Liver (tissue), 3 donors: ENCODE measurements at regions not wholly inside any gene's neighbourhood (a gene's known extent, or its start where the extent isn't known, plus 50 kb on each side); places are given as distances from the start of the nearest gene placed in this dataset.

Experiments
- EGR1 ChIP-seq, 2 donors: IDR thresholded peaks; 2 replicates each; pipeline ENCODE4 v1.6.1; 2016 to 2018; ENCODE audit warnings: antibody characterized with exemption in 2 of 2, low read depth in 2 of 2
- FOXA1 ChIP-seq: IDR thresholded peaks from 2 replicates; pipeline ENCODE4 v1.6.1; 2016; ENCODE audit warnings: antibody characterized with exemption
- GABPA ChIP-seq, 2 donors: IDR thresholded peaks in 1 of 2; conservative IDR thresholded peaks in 1 of 2; 2 replicates each; pipeline ENCODE4 v1.6.1; 2016; ENCODE audit warnings: antibody characterized with exemption in 2 of 2, mild to moderate bottlenecking in 1 of 2, moderate library complexity in 1 of 2
- HNF4A ChIP-seq, 2 donors: conservative IDR thresholded peaks; 2 replicates each; pipeline ENCODE4 v1.6.1; 2016; ENCODE audit warnings: antibody characterized with exemption in 2 of 2, mild to moderate bottlenecking in 2 of 2
- JUND ChIP-seq, 2 donors: IDR thresholded peaks; 2 replicates each; pipeline ENCODE4 v1.6.1; 2016; ENCODE audit warnings: antibody characterized with exemption in 2 of 2
- NR2F2 ChIP-seq: IDR thresholded peaks from 2 replicates; pipeline ENCODE4 v1.6.1; 2016; ENCODE audit warnings: antibody characterized with exemption
- RAD21 ChIP-seq, 2 donors: IDR thresholded peaks; 2 replicates each; pipeline ENCODE4 v1.6.1; 2016; ENCODE audit warnings: antibody characterized with exemption in 2 of 2, mild to moderate bottlenecking in 2 of 2
- SP1 ChIP-seq: IDR thresholded peaks from 2 replicates; pipeline ENCODE4 v1.6.1; 2018; ENCODE audit warnings: antibody characterized with exemption, mild to moderate bottlenecking
- TAF1 ChIP-seq: conservative IDR thresholded peaks from 2 replicates; pipeline ENCODE4 v1.6.1; 2016; ENCODE audit warnings: antibody characterized with exemption, mild to moderate bottlenecking
- YY1 ChIP-seq: IDR thresholded peaks from 2 replicates; pipeline ENCODE4 v1.6.1; 2016; ENCODE audit warnings: antibody characterized with exemption, mild to moderate bottlenecking
- TF ChIP-seq, protein P1 (sequence below): fragments of 150-350 bp; IDR thresholded peaks from 2 replicates; pipeline ENCODE4 v1.5.1; 2017; ENCODE audit warnings: improper control_type of control experiment, low read depth, low read length; ENCODE audit not compliant: missing input control
- TF ChIP-seq, protein P2 (sequence below): IDR thresholded peaks from 2 replicates; pipeline ENCODE4 v1.6.1; 2016; ENCODE audit warnings: antibody characterized with exemption, mild to moderate bottlenecking
- TF ChIP-seq, protein P3 (sequence below): IDR thresholded peaks from 2 replicates; pipeline ENCODE4 v1.6.1; 2016; ENCODE audit warnings: antibody characterized with exemption
- TF ChIP-seq, protein P4 (sequence below): IDR thresholded peaks from 2 replicates; pipeline ENCODE4 v1.6.1; 2016; ENCODE audit warnings: antibody characterized with exemption
- donor health status: healthy.
- donor health status: healthy.

DNA sequence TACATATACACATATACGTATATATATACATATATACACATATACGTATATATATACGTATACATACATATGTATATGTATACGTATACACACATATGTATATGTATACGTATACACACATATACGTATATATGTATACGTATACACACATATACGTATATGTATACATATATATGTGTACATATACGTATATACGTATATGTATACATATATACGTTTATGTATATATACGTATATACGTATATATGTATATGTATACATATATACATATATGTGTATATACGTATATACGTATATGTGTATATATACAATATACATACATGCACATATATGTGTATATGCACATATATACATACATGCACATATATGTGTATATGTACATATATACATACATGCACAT is 396.2 kb upstream of the DUSP10 start:
- TF ChIP-seq, protein P1, sequence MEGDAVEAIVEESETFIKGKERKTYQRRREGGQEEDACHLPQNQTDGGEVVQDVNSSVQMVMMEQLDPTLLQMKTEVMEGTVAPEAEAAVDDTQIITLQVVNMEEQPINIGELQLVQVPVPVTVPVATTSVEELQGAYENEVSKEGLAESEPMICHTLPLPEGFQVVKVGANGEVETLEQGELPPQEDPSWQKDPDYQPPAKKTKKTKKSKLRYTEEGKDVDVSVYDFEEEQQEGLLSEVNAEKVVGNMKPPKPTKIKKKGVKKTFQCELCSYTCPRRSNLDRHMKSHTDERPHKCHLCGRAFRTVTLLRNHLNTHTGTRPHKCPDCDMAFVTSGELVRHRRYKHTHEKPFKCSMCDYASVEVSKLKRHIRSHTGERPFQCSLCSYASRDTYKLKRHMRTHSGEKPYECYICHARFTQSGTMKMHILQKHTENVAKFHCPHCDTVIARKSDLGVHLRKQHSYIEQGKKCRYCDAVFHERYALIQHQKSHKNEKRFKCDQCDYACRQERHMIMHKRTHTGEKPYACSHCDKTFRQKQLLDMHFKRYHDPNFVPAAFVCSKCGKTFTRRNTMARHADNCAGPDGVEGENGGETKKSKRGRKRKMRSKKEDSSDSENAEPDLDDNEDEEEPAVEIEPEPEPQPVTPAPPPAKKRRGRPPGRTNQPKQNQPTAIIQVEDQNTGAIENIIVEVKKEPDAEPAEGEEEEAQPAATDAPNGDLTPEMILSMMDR = no peak
- TF ChIP-seq SP1 = no peak
- TF ChIP-seq RAD21 (IDR thresholded peaks at IDR 0.05) = no peak
- TF ChIP-seq, protein P2, sequence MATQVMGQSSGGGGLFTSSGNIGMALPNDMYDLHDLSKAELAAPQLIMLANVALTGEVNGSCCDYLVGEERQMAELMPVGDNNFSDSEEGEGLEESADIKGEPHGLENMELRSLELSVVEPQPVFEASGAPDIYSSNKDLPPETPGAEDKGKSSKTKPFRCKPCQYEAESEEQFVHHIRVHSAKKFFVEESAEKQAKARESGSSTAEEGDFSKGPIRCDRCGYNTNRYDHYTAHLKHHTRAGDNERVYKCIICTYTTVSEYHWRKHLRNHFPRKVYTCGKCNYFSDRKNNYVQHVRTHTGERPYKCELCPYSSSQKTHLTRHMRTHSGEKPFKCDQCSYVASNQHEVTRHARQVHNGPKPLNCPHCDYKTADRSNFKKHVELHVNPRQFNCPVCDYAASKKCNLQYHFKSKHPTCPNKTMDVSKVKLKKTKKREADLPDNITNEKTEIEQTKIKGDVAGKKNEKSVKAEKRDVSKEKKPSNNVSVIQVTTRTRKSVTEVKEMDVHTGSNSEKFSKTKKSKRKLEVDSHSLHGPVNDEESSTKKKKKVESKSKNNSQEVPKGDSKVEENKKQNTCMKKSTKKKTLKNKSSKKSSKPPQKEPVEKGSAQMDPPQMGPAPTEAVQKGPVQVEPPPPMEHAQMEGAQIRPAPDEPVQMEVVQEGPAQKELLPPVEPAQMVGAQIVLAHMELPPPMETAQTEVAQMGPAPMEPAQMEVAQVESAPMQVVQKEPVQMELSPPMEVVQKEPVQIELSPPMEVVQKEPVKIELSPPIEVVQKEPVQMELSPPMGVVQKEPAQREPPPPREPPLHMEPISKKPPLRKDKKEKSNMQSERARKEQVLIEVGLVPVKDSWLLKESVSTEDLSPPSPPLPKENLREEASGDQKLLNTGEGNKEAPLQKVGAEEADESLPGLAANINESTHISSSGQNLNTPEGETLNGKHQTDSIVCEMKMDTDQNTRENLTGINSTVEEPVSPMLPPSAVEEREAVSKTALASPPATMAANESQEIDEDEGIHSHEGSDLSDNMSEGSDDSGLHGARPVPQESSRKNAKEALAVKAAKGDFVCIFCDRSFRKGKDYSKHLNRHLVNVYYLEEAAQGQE = no peak
- TF ChIP-seq, protein P3, sequence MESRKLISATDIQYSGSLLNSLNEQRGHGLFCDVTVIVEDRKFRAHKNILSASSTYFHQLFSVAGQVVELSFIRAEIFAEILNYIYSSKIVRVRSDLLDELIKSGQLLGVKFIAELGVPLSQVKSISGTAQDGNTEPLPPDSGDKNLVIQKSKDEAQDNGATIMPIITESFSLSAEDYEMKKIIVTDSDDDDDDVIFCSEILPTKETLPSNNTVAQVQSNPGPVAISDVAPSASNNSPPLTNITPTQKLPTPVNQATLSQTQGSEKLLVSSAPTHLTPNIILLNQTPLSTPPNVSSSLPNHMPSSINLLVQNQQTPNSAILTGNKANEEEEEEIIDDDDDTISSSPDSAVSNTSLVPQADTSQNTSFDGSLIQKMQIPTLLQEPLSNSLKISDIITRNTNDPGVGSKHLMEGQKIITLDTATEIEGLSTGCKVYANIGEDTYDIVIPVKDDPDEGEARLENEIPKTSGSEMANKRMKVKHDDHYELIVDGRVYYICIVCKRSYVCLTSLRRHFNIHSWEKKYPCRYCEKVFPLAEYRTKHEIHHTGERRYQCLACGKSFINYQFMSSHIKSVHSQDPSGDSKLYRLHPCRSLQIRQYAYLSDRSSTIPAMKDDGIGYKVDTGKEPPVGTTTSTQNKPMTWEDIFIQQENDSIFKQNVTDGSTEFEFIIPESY = no peak
- TF ChIP-seq YY1 = no peak
- no peak for TF ChIP-seq NR2F2
- no peak for TF ChIP-seq FOXA1
- no peak for TF ChIP-seq EGR1 (IDR thresholded peaks at IDR 0.05; ENCODE audit: low read depth in 2 of 2)
- TF ChIP-seq, protein P4, sequence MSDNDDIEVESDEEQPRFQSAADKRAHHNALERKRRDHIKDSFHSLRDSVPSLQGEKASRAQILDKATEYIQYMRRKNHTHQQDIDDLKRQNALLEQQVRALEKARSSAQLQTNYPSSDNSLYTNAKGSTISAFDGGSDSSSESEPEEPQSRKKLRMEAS = no peak
- no peak for TF ChIP-seq TAF1
- no peak for TF ChIP-seq GABPA (IDR thresholded peaks at IDR 0.05 in 1 of 2, conservative IDR thresholded peaks at IDR 0.05 in 1 of 2)
- TF ChIP-seq JUND (IDR thresholded peaks at IDR 0.05) = no peak
- no peak for TF ChIP-seq HNF4A (conservative IDR thresholded peaks at IDR 0.05)
